KOPT-K1 (cell line): ENCODE measurements at regions not wholly inside any gene's neighbourhood (a gene's known extent, or its start where the extent isn't known, plus 50 kb on each side); places are given as distances from the start of the nearest gene placed in this dataset.

Source experiments
- H3K27ac ChIP-seq: fragments of 200-600 bp; sonication (generic); 2 replicates; pipeline ENCODE4 v1.5.1; 2016; ENCODE audit warnings: antibody characterized with exemption, mild to moderate bottlenecking, low read depth, low read length; ENCODE audit not compliant: poor library complexity, severe bottlenecking
- H3K36me3 ChIP-seq: fragments of 200-600 bp; sonication (generic); 2 replicates; pipeline ENCODE4 v1.5.1; 2017; ENCODE audit warnings: antibody characterized with exemption, mild to moderate bottlenecking, low read length, moderate library complexity; ENCODE audit not compliant: insufficient read depth
- H3K9me3 ChIP-seq: fragments of 200-600 bp; sonication (generic); 2 replicates; pipeline ENCODE4 v1.5.1; 2017; ENCODE audit warnings: antibody characterized with exemption, low read length, mild to moderate bottlenecking; ENCODE audit not compliant: insufficient read depth, poor library complexity, severe bottlenecking

GRCh38 chr9:108612513-108612912 lies 243.3 kb downstream of the ACTL7B start:
- Histone ChIP-seq H3K36me3 (no peaks in the 10 kb centered on the region), H3K27ac (no peak overlapping the region), H3K9me3 (no peaks in the 10 kb centered on the region)

- Histone ChIP-seq H3K27ac (no peak overlapping the region), H3K36me3 (no peaks in the 10 kb centered on the region), H3K9me3 (no peaks in the 10 kb centered on the region)
Measured at GRCh38 chr9:108609897-108610253, 245.9 kb downstream of the ACTL7B start.

DNA sequence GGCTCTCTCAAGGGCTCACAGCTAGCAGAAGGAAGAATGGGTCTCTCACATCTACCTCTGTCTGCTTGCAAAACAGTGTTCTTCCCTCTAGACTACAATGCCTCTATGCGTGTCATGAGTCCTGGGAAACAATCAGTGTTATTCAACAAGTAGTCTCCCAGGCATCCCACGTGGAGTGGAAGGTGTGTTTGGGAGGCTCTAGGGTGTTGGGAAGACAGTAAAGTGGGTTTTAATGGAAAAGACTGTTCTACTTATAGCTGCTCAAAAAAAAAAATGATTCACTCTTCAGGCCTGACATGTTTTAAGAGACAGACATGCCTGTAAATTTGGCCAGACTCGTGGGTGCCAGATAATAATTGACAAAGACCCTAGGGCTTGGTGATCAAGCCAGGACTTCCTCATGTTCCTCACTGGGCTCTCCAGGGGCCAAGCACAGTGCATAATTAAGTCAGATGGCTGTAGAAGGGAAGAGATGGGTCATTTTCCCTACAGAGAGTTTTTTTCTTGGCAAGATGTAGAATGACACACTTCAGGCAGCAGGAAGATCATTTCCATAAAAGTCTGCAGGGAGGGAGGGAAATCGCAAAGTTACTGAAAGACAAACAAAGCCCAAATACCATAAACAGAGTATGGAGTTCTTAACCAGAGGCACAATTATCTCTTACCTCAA lies 246.4 kb downstream of the ACTL7B start:
- Histone ChIP-seq H3K27ac (no peak overlapping the region), H3K36me3 (no peaks in the 10 kb centered on the region)

GRCh38 chr9:108607607-108608006 lies 248.2 kb downstream of the ACTL7B start:
- Histone ChIP-seq H3K36me3 (no peaks in the 10 kb centered on the region), H3K9me3 (no peaks in the 10 kb centered on the region), H3K27ac (no peak overlapping the region)

More for the DNA sequence above, 246.4 kb downstream of the ACTL7B start:
- no peaks in the 10 kb centered on the region for H3K9me3 ChIP-seq

- H3K9me3 ChIP-seq, result no peaks in the 10 kb centered on the region
- H3K27ac ChIP-seq, result no peak overlapping the region
- H3K36me3 ChIP-seq, result no peaks in the 10 kb centered on the region
Measured at GRCh38 chr9:108606401-108606800, 249.4 kb downstream of the ACTL7B start.

- Histone ChIP-seq H3K27ac (no peak overlapping the region), H3K9me3 (no peaks in the 10 kb centered on the region)
Measured at GRCh38 chr9:108603141-108603540, 252.6 kb downstream of the ACTL7B start.

DNA sequence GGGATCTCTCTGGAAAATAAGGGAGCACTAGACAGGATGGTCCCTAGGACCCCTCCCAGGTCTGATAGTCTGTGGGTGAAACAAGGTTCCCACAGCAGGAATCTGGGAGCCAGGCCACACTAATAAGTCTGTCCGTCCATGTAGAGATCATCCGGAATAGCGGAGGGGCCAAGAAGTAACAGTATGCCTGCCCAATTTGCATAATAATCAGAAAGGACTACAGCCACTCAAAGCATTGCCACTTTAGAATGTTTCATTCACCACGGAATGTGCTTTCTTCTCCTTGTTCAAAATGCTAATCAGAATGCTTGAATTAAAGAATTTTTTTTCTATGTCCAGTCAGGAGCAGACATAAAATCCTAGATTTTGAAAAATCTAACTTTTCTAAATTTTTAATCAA lies 254.9 kb downstream of the ACTL7B start:
- Histone ChIP-seq H3K36me3 (no peaks in the 10 kb centered on the region), H3K9me3 (no peaks in the 10 kb centered on the region), H3K27ac (no peak overlapping the region)

More at GRCh38 chr9:108603141-108603540, 252.6 kb downstream of the ACTL7B start:
- no peaks in the 10 kb centered on the region for H3K36me3 ChIP-seq

DNA sequence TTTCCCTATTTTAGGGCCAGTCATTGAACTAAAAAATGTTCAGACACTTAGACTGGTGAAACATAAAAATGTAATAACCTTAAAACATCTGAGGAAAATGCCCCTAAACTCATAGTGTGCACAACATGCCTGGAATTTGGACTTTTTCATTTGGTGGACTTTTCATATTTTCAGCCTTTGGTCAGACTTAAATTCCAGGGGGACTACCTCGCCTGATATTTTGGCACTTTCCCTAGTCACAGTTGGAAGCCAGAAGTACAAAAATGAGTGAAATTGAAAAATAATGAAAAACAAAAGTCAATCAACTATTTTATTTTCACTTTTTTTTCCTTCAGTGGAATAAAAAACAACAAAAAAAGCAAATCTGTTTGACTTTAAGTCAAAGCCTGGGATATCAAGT lies 256.2 kb downstream of the ACTL7B start:
- H3K9me3 ChIP-seq, result no peaks in the 10 kb centered on the region

DNA sequence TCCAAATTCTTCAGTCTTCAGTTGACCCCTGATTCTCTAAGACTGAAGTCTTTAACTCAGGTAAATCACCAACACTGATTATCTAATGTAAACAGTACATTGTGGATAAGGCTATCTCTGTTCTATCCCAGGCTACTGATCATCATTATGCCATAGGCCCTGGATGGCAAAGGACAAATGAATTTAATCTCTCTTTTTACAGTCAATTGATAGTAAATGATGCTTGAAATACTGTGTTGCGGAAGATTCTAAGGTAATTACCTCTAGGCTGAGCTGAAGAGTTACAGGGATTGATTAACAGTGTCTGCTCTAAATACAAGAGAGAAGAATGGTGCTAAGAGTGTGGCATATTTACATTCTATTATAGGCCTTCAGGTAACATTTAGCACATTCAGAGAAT lies 264.7 kb downstream of the ACTL7B start:
- H3K36me3 ChIP-seq, result no peaks in the 10 kb centered on the region

More for the DNA sequence above, 256.2 kb downstream of the ACTL7B start:
- Histone ChIP-seq H3K36me3 (no peaks in the 10 kb centered on the region), H3K27ac (no peak overlapping the region)

DNA sequence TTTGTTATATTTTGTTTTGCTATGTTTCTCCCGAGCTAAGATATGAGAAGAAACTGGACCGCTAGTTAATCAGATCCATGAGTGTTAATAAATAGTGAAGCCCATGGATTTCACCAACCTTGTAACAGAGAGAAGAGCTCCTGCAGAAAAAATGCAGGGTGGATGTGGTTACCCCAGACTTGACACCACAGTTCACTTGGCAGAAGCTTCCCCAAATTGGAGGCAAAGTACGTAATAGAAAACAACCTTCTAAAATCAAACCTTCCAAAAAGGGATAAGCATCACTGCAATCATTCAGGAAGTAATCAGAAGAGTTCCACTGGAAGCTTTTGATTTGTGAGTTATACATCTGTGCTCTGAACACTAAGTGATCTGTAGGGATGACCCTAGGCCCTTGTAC lies 267.5 kb downstream of the ACTL7B start:
- Histone ChIP-seq H3K36me3 (no peaks in the 10 kb centered on the region), H3K27ac (no peak overlapping the region), H3K9me3 (no peaks in the 10 kb centered on the region)

More for the DNA sequence above, 264.7 kb downstream of the ACTL7B start:
- H3K27ac ChIP-seq, result no peak overlapping the region
- H3K9me3 ChIP-seq, result no peaks in the 10 kb centered on the region

DNA sequence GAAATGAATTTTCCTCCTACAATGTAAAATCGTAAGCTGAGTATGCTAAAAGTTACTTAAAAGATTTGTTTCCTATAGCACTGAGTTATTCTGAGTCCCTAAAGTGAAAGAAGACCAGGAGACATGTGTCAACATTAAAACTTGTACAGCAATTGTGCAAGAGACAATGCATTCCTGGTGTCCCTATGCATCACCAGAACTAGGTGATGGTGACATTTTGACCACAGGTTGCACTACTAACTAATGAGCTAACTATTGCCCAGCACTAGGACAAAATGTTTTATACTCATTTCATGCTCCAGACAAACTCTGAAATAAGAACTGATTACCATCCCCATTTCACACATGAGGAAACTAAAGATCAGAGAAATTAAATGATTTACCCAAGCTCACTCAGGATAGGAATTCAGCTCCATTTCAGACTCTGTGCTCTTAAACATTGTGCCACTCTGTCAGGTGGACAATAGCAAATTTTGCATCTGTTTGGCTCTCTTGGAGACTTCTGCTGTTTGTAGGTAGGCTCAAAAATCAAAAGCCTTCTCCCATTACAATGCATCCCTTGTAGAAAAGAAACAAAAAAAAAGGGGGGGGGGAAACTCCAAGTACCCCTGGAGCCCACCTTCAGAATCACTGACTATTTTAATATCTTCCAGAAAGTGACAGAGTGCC lies 269.2 kb downstream of the ACTL7B start:
- Histone ChIP-seq H3K36me3 (no peaks in the 10 kb centered on the region), H3K9me3 (no peaks in the 10 kb centered on the region), H3K27ac (no peak overlapping the region)

GRCh38 chr9:108584860-108585259 lies 270.9 kb downstream of the ACTL7B start:
- H3K9me3 ChIP-seq, result no peaks in the 10 kb centered on the region
- no peak overlapping the region for H3K27ac ChIP-seq

GRCh38 chr9:108582726-108583125 lies 273.1 kb downstream of the ACTL7B start:
- Histone ChIP-seq H3K27ac (no peak overlapping the region), H3K36me3 (no peaks in the 10 kb centered on the region)

More at GRCh38 chr9:108584860-108585259, 270.9 kb downstream of the ACTL7B start:
- no peaks in the 10 kb centered on the region for H3K36me3 ChIP-seq

GRCh38 chr9:108579757-108580439 lies 275.9 kb downstream of the ACTL7B start:
- H3K27ac ChIP-seq, result no peak overlapping the region
- H3K36me3 ChIP-seq, result no peaks in the 10 kb centered on the region
- no peaks in the 10 kb centered on the region for H3K9me3 ChIP-seq

More at GRCh38 chr9:108582726-108583125, 273.1 kb downstream of the ACTL7B start:
- no peaks in the 10 kb centered on the region for H3K9me3 ChIP-seq

- Histone ChIP-seq H3K27ac (no peak overlapping the region), H3K9me3 (no peaks in the 10 kb centered on the region), H3K36me3 (no peaks in the 10 kb centered on the region)
Measured at GRCh38 chr9:108575276-108575675, 280.5 kb downstream of the ACTL7B start.
